ENCODE measurements at regions not wholly inside any gene's neighbourhood (a gene's known extent, or its start where the extent isn't known, plus 50 kb on each side); places are given as distances from the start of the nearest gene placed in this dataset.

DNA sequence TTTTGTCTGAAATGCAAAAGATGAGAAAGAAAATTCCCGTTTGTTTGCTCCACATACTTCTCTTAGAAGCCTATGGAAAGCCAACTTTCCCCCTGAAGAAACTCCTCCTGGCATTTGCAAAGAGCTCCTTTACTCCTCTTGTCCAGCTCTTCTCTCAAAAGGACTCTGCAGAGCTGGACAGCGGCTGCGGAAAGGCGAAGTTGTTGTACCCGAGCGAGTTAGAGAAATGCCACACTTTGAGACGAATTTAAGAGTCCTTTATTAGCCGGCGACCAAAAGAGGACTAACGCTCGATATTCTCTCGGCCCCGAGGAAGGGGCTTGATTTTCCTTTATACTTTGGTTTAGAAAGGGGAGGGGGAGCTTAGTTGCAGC, 157.8 kb downstream of the TRIM27 start:
- no peaks in the 10 kb centered on the region for H4K20me1 ChIP-seq (ENCODE audit: low read length)
- no peaks in the 10 kb centered on the region for H3K9me2 ChIP-seq (replicated peaks; ENCODE audit: low read length)
- H3K27ac ChIP-seq (ENCODE audit: low read length), result no peak overlapping the region
- ATAC-seq (no peak), DNase-seq (no peak)
- H3K4me3 ChIP-seq (ENCODE audit: low read length), result peak overlapping the region; percentile 59
- H3K4me1 ChIP-seq (ENCODE audit: insufficient read depth, low read length), result no peaks in the 10 kb centered on the region
- peak overlapping the region; percentile 71 for H3K4me2 ChIP-seq (ENCODE audit: low read length)
- no peaks in the 10 kb centered on the region for H3K36me3 ChIP-seq (ENCODE audit: low read depth, low read length)
- H3K79me2 ChIP-seq (ENCODE audit: low read length), result no peaks in the 10 kb centered on the region
- no TSS peak for BruUV-seq (replicated peaks)
- no peaks in the 10 kb centered on the region for H3K9me3 ChIP-seq (ENCODE audit: low read length)
- H3F3A ChIP-seq (ENCODE audit: low read length, unreplicated experiment), result no peaks in the 10 kb centered on the region
- POLR2A ChIA-PET (ENCODE audit: unreplicated experiment), result interaction anchor here (0.6 kb wide), 1 partner anchor 233 kb away, joined by 3 read pairs; no protein-coding TSS in a partner anchor
- TF ChIP-seq, protein P1, sequence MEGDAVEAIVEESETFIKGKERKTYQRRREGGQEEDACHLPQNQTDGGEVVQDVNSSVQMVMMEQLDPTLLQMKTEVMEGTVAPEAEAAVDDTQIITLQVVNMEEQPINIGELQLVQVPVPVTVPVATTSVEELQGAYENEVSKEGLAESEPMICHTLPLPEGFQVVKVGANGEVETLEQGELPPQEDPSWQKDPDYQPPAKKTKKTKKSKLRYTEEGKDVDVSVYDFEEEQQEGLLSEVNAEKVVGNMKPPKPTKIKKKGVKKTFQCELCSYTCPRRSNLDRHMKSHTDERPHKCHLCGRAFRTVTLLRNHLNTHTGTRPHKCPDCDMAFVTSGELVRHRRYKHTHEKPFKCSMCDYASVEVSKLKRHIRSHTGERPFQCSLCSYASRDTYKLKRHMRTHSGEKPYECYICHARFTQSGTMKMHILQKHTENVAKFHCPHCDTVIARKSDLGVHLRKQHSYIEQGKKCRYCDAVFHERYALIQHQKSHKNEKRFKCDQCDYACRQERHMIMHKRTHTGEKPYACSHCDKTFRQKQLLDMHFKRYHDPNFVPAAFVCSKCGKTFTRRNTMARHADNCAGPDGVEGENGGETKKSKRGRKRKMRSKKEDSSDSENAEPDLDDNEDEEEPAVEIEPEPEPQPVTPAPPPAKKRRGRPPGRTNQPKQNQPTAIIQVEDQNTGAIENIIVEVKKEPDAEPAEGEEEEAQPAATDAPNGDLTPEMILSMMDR (conservative IDR thresholded peaks at IDR 0.05; ENCODE audit: low read depth, low read length), result no peak
- TF ChIP-seq EZH2 (IDR thresholded peaks at IDR 0.05; ENCODE audit: low read length, unreplicated experiment) (no peak), EZH2phosphoT487 (IDR thresholded peaks at IDR 0.05; ENCODE audit: borderline replicate concordance, low read length) (no peak)
- intact Hi-C loops (cut with micrococcal nuclease), result no loop called here
- CTCF ChIA-PET, result no interaction called here
- H2AFZ ChIP-seq (ENCODE audit: low read length), result peak overlapping the region; percentile 41; the same call in 1 of the 2 replicates
- H3K9ac ChIP-seq (ENCODE audit: low read length), result no peak overlapping the region
- peaks cover 48% of the 10 kb centered on the region for H3K27me3 ChIP-seq (ENCODE audit: low read length)

GRCh38 chr6:28766426-28766825, 157.4 kb downstream of the TRIM27 start:
- H3K4me1 ChIP-seq (ENCODE audit: insufficient read depth, low read length), result no peaks in the 10 kb centered on the region
- no peaks in the 10 kb centered on the region for H3F3A ChIP-seq (ENCODE audit: low read length, unreplicated experiment)
- no peaks in the 10 kb centered on the region for H3K9me2 ChIP-seq (replicated peaks; ENCODE audit: low read length)
- BruUV-seq (replicated peaks), result no TSS peak
- no peak overlapping the region for H3K4me3 ChIP-seq (ENCODE audit: low read length)
- no peak for ATAC-seq
- no peaks in the 10 kb centered on the region for H3K9me3 ChIP-seq (ENCODE audit: low read length)
- intact Hi-C loops (cut with micrococcal nuclease), result no loop called here
- no peak for TF ChIP-seq EZH2 (IDR thresholded peaks at IDR 0.05; ENCODE audit: low read length, unreplicated experiment)
- TF ChIP-seq, protein P1 (conservative IDR thresholded peaks at IDR 0.05; ENCODE audit: low read depth, low read length), result no peak
- no peak for TF ChIP-seq EZH2phosphoT487 (IDR thresholded peaks at IDR 0.05; ENCODE audit: borderline replicate concordance, low read length)
- H3K27me3 ChIP-seq (ENCODE audit: low read length), result peaks cover 48% of the 10 kb centered on the region
- no peak for DNase-seq
- no peak overlapping the region for H2AFZ ChIP-seq (ENCODE audit: low read length)
- H3K4me2 ChIP-seq (ENCODE audit: low read length), result peak overlapping the region; percentile 71; the same call in 1 of the 2 replicates
- no peaks in the 10 kb centered on the region for H4K20me1 ChIP-seq (ENCODE audit: low read length)
- H3K36me3 ChIP-seq (ENCODE audit: low read depth, low read length), result no peaks in the 10 kb centered on the region
- H3K79me2 ChIP-seq (ENCODE audit: low read length), result no peaks in the 10 kb centered on the region
- H3K9ac ChIP-seq (ENCODE audit: low read length), result no peak overlapping the region
- H3K27ac ChIP-seq (ENCODE audit: low read length), result no peak overlapping the region
- ChIA-PET POLR2A (ENCODE audit: unreplicated experiment) (no interaction called here), CTCF (no interaction called here)

- TF ChIP-seq EZH2 (IDR thresholded peaks at IDR 0.05; ENCODE audit: low read length, unreplicated experiment) (no peak), EZH2phosphoT487 (IDR thresholded peaks at IDR 0.05; ENCODE audit: borderline replicate concordance, low read length) (no peak)
- TF ChIP-seq, protein P1 (conservative IDR thresholded peaks at IDR 0.05; ENCODE audit: low read depth, low read length), result no peak
- Histone ChIP-seq H2AFZ (ENCODE audit: low read length) (no peak overlapping the region), H3K79me2 (ENCODE audit: low read length) (no peaks in the 10 kb centered on the region), H3K4me3 (ENCODE audit: low read length) (no peak overlapping the region), H3K4me1 (ENCODE audit: insufficient read depth, low read length) (no peaks in the 10 kb centered on the region), H3K36me3 (ENCODE audit: low read depth, low read length) (no peaks in the 10 kb centered on the region), H3K9me2 (replicated peaks; ENCODE audit: low read length) (no peaks in the 10 kb centered on the region), H3K9ac (ENCODE audit: low read length) (no peak overlapping the region), H3F3A (ENCODE audit: low read length, unreplicated experiment) (no peaks in the 10 kb centered on the region), H3K9me3 (ENCODE audit: low read length) (no peaks in the 10 kb centered on the region), H3K27ac (ENCODE audit: low read length) (no peak overlapping the region), H3K4me2 (ENCODE audit: low read length) (no peak overlapping the region), H3K27me3 (ENCODE audit: low read length) (peaks cover 48% of the 10 kb centered on the region), H4K20me1 (ENCODE audit: low read length) (no peaks in the 10 kb centered on the region)
- ChIA-PET CTCF (no interaction called here), POLR2A (ENCODE audit: unreplicated experiment) (no interaction called here)
- ATAC-seq (no peak), DNase-seq (no peak)
- no TSS peak for BruUV-seq (replicated peaks)
- intact Hi-C loops (cut with micrococcal nuclease), result no loop called here
Measured at GRCh38 chr6:28767133-28767532, 156.7 kb downstream of the TRIM27 start.

All from PC-3 (cell line).